ENCODE measurements at regions not wholly inside any gene's neighbourhood (a gene's known extent, or its start where the extent isn't known, plus 50 kb on each side); places are given as distances from the start of the nearest gene placed in this dataset.

GRCh38 chr1:223048026-223048425, 95.0 kb downstream of the TLR5 start:
- WGBS, 2 experiments (ENCODE audit: insufficient coverage in 2 of 2), result 84 to 90% methylated on average over 2 of the region's 2 CpGs
- no peaks in the 10 kb centered on the region for H3K36me3 ChIP-seq (ENCODE audit: control insufficient read depth, insufficient read depth, low read length)
- no peak overlapping the region for H3K4me3 ChIP-seq (ENCODE audit: extremely low read depth, insufficient read depth, low read length, poor library complexity, severe bottlenecking)
- H3K4me1 ChIP-seq (ENCODE audit: control insufficient read depth, insufficient read depth, low read length, poor library complexity, severe bottlenecking), result no peaks in the 10 kb centered on the region
- no peak overlapping the region for H3K27ac ChIP-seq (ENCODE audit: low read depth, low read length, severe bottlenecking)
- peaks cover 14% of the 10 kb centered on the region for H3K9me3 ChIP-seq (ENCODE audit: control insufficient read depth, low read length)

GRCh38 chr1:223052462-223052861, 90.6 kb downstream of the TLR5 start:
- no peaks in the 10 kb centered on the region for H3K4me1 ChIP-seq (ENCODE audit: control insufficient read depth, insufficient read depth, low read length, poor library complexity, severe bottlenecking)
- no peaks in the 10 kb centered on the region for H3K9me3 ChIP-seq (ENCODE audit: control insufficient read depth, low read length)
- no peaks in the 10 kb centered on the region for H3K36me3 ChIP-seq (ENCODE audit: control insufficient read depth, insufficient read depth, low read length)
- 92 to 99% methylated on average over 7 to 8 of the region's 9 CpGs for WGBS, 2 experiments (ENCODE audit: insufficient coverage in 2 of 2)
- no peak overlapping the region for H3K27ac ChIP-seq (ENCODE audit: low read depth, low read length, severe bottlenecking)
- no peak overlapping the region for H3K4me3 ChIP-seq (ENCODE audit: extremely low read depth, insufficient read depth, low read length, poor library complexity, severe bottlenecking)

- Histone ChIP-seq H3K27ac (ENCODE audit: low read depth, low read length, severe bottlenecking) (no peak overlapping the region), H3K4me1 (ENCODE audit: control insufficient read depth, insufficient read depth, low read length, poor library complexity, severe bottlenecking) (no peaks in the 10 kb centered on the region), H3K4me3 (ENCODE audit: extremely low read depth, insufficient read depth, low read length, poor library complexity, severe bottlenecking) (no peak overlapping the region), H3K36me3 (ENCODE audit: control insufficient read depth, insufficient read depth, low read length) (no peaks in the 10 kb centered on the region), H3K9me3 (ENCODE audit: control insufficient read depth, low read length) (no peaks in the 10 kb centered on the region)
- 84 to 100% methylated on average over 1 to 2 of the region's 5 CpGs for WGBS, 2 experiments (ENCODE audit: insufficient coverage in 2 of 2)
Observed at GRCh38 chr1:223052931-223053330, 90.1 kb downstream of the TLR5 start.

GRCh38 chr1:223056802-223057201, 86.2 kb downstream of the TLR5 start:
- Histone ChIP-seq H3K27ac (ENCODE audit: low read depth, low read length, severe bottlenecking) (no peak overlapping the region), H3K4me1 (ENCODE audit: control insufficient read depth, insufficient read depth, low read length, poor library complexity, severe bottlenecking) (no peaks in the 10 kb centered on the region), H3K9me3 (ENCODE audit: control insufficient read depth, low read length) (no peaks in the 10 kb centered on the region), H3K36me3 (ENCODE audit: control insufficient read depth, insufficient read depth, low read length) (no peaks in the 10 kb centered on the region), H3K4me3 (ENCODE audit: extremely low read depth, insufficient read depth, low read length, poor library complexity, severe bottlenecking) (no peak overlapping the region)
- WGBS, 2 experiments (ENCODE audit: insufficient coverage in 2 of 2), result 95 to 100% methylated on average over 3 of the region's 3 CpGs

GRCh38 chr1:223057569-223058093, 85.4 kb downstream of the TLR5 start:
- Histone ChIP-seq H3K9me3 (ENCODE audit: control insufficient read depth, low read length) (no peaks in the 10 kb centered on the region), H3K4me3 (ENCODE audit: extremely low read depth, insufficient read depth, low read length, poor library complexity, severe bottlenecking) (no peak overlapping the region), H3K27ac (ENCODE audit: low read depth, low read length, severe bottlenecking) (no peak overlapping the region), H3K36me3 (ENCODE audit: control insufficient read depth, insufficient read depth, low read length) (no peaks in the 10 kb centered on the region), H3K4me1 (ENCODE audit: control insufficient read depth, insufficient read depth, low read length, poor library complexity, severe bottlenecking) (no peaks in the 10 kb centered on the region)
- 92 to 98% methylated on average over 4 of the region's 4 CpGs for whole genome bisulfite sequencing, 2 experiments (ENCODE audit: insufficient coverage in 2 of 2)

Measured in mesodermal cell (in vitro differentiated cells).